ENCODE measurements at regions not wholly inside any gene's neighbourhood (a gene's known extent, or its start where the extent isn't known, plus 50 kb on each side); places are given as distances from the start of the nearest gene placed in this dataset.

DNA sequence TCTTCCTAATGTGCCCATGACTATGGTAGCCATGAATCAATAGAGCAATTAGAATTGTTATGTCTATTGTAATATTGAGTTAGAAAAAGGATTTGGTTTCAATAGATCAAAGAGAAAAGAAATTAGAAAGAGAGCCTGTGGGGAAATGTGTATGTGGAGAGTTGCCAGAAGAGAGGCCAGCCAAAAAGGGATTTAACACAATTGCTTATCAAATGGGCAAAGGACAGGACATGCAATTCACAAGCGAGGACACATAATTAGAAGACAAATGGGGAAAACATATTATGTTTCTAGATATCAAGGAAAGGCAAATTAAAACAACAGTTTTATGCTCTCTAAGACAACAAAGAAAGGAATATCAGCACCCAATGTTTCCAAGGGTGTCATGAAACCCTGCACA is 403.2 kb upstream of the KLHL29 start:
- TF ChIP-seq, protein P1, sequence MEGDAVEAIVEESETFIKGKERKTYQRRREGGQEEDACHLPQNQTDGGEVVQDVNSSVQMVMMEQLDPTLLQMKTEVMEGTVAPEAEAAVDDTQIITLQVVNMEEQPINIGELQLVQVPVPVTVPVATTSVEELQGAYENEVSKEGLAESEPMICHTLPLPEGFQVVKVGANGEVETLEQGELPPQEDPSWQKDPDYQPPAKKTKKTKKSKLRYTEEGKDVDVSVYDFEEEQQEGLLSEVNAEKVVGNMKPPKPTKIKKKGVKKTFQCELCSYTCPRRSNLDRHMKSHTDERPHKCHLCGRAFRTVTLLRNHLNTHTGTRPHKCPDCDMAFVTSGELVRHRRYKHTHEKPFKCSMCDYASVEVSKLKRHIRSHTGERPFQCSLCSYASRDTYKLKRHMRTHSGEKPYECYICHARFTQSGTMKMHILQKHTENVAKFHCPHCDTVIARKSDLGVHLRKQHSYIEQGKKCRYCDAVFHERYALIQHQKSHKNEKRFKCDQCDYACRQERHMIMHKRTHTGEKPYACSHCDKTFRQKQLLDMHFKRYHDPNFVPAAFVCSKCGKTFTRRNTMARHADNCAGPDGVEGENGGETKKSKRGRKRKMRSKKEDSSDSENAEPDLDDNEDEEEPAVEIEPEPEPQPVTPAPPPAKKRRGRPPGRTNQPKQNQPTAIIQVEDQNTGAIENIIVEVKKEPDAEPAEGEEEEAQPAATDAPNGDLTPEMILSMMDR (IDR thresholded peaks at IDR 0.05): no peak
- no peak for TF ChIP-seq POLR2AphosphoS5 (IDR thresholded peaks at IDR 0.05)
